ENCODE measurements at regions not wholly inside any gene's neighbourhood (a gene's known extent, or its start where the extent isn't known, plus 50 kb on each side); places are given as distances from the start of the nearest gene placed in this dataset.

GRCh38 chr12:114902665-114903064 lies 218.7 kb upstream of the TBX3 start:
- no peak for DNase-seq
- H3K27me3 ChIP-seq (ENCODE audit: insufficient read depth, low read depth, severe bottlenecking): no peaks in the 10 kb centered on the region
- TF ChIP-seq CTCF (IDR thresholded peaks at IDR 0.05; ENCODE audit: low read depth, low read length): no peak
- H3K27ac ChIP-seq: no peak overlapping the region
- no peaks in the 10 kb centered on the region for H3K9me3 ChIP-seq (ENCODE audit: severe bottlenecking)
- no peaks in the 10 kb centered on the region for H3K36me3 ChIP-seq
- no peak overlapping the region for H3K4me3 ChIP-seq (ENCODE audit: low read depth, low read length)

GRCh38 chr12:114901316-114901715 lies 217.3 kb upstream of the TBX3 start:
- H3K4me3 ChIP-seq (ENCODE audit: low read depth, low read length): no peak overlapping the region
- no peak overlapping the region for H3K27ac ChIP-seq
- H3K36me3 ChIP-seq: no peaks in the 10 kb centered on the region
- no peak for DNase-seq
- no peaks in the 10 kb centered on the region for H3K27me3 ChIP-seq (ENCODE audit: insufficient read depth, low read depth, severe bottlenecking)
- TF ChIP-seq CTCF (IDR thresholded peaks at IDR 0.05; ENCODE audit: low read depth, low read length): no peak
- no peaks in the 10 kb centered on the region for H3K9me3 ChIP-seq (ENCODE audit: severe bottlenecking)

GRCh38 chr12:114898159-114898558 lies 214.2 kb upstream of the TBX3 start:
- Histone ChIP-seq H3K27ac (no peak overlapping the region), H3K27me3 (ENCODE audit: insufficient read depth, low read depth, severe bottlenecking) (no peaks in the 10 kb centered on the region), H3K9me3 (ENCODE audit: severe bottlenecking) (no peaks in the 10 kb centered on the region), H3K4me3 (ENCODE audit: low read depth, low read length) (no peak overlapping the region), H3K36me3 (no peaks in the 10 kb centered on the region)
- no peak for TF ChIP-seq CTCF (IDR thresholded peaks at IDR 0.05; ENCODE audit: low read depth, low read length)
- no peak for DNase-seq

GRCh38 chr12:114895827-114896226 lies 211.9 kb upstream of the TBX3 start:
- no peak overlapping the region for H3K27ac ChIP-seq
- no peaks in the 10 kb centered on the region for H3K9me3 ChIP-seq (ENCODE audit: severe bottlenecking)
- H3K4me3 ChIP-seq (ENCODE audit: low read depth, low read length): no peak overlapping the region
- TF ChIP-seq CTCF (IDR thresholded peaks at IDR 0.05; ENCODE audit: low read depth, low read length): no peak
- no peaks in the 10 kb centered on the region for H3K27me3 ChIP-seq (ENCODE audit: insufficient read depth, low read depth, severe bottlenecking)
- no peaks in the 10 kb centered on the region for H3K36me3 ChIP-seq
- DNase-seq: no peak

GRCh38 chr12:114895081-114895480 lies 211.1 kb upstream of the TBX3 start:
- no peak overlapping the region for H3K27ac ChIP-seq
- no peak for TF ChIP-seq CTCF (IDR thresholded peaks at IDR 0.05; ENCODE audit: low read depth, low read length)
- no peak overlapping the region for H3K4me3 ChIP-seq (ENCODE audit: low read depth, low read length)
- no peaks in the 10 kb centered on the region for H3K36me3 ChIP-seq
- no peaks in the 10 kb centered on the region for H3K27me3 ChIP-seq (ENCODE audit: insufficient read depth, low read depth, severe bottlenecking)
- DNase-seq: no peak
- H3K9me3 ChIP-seq (ENCODE audit: severe bottlenecking): no peaks in the 10 kb centered on the region

- no peak for DNase-seq
- H3K4me3 ChIP-seq (ENCODE audit: low read depth, low read length): no peak overlapping the region
- TF ChIP-seq CTCF (IDR thresholded peaks at IDR 0.05; ENCODE audit: low read depth, low read length): no peak
Measured at GRCh38 chr12:114894076-114894475, 210.1 kb upstream of the TBX3 start.

More at GRCh38 chr12:114894076-114894475, 210.1 kb upstream of the TBX3 start:
- Histone ChIP-seq H3K9me3 (ENCODE audit: severe bottlenecking) (no peaks in the 10 kb centered on the region), H3K36me3 (no peaks in the 10 kb centered on the region), H3K27ac (no peak overlapping the region), H3K27me3 (ENCODE audit: insufficient read depth, low read depth, severe bottlenecking) (no peaks in the 10 kb centered on the region)

Measured in WERI-Rb-1 (cell line).